Neutrophil (primary cell): ENCODE measurements at regions not wholly inside any gene's neighbourhood (a gene's known extent, or its start where the extent isn't known, plus 50 kb on each side); places are given as distances from the start of the nearest gene placed in this dataset.

Experiments
- H3K27ac ChIP-seq: fragments of 200-600 bp; sonication (generic); 2 replicates; pipeline ENCODE4 v1.5.1; 2016; ENCODE audit warnings: mild to moderate bottlenecking, moderate library complexity
- H3K27me3 ChIP-seq: fragments of 200-600 bp; sonication (generic); 2 replicates; pipeline ENCODE4 v1.6.0; 2016; ENCODE audit warnings: mild to moderate bottlenecking
- H3K36me3 ChIP-seq: fragments of 200-600 bp; sonication (generic); 2 replicates; pipeline ENCODE4 v1.5.1; 2017
- H3K4me1 ChIP-seq, 2 experiments: fragments of 200-600 bp in 1 of 2; sonication (generic) in 1 of 2; 1 replicate in 1 of 2; 2 replicates in 1 of 2; pipeline versions ENCODE4 v1.5.1 to v1.6.1; 2013 to 2016; ENCODE audit warnings: low read depth in 1 of 2, low read length in 1 of 2, mild to moderate bottlenecking in 1 of 2, moderate library complexity in 1 of 2; ENCODE audit not compliant: control insufficient read depth in 1 of 2, insufficient read depth in 1 of 2
- H3K4me3 ChIP-seq, 2 experiments: fragments of 200-600 bp in 1 of 2; sonication (generic) in 1 of 2; 1 replicate in 1 of 2; 2 replicates in 1 of 2; pipeline ENCODE4 v1.5.1; 2013 to 2016; ENCODE audit warnings: low read depth in 1 of 2, low read length in 1 of 2, mild to moderate bottlenecking in 1 of 2, moderate library complexity in 1 of 2
- H3K9me3 ChIP-seq: fragments of 200-600 bp; sonication (generic); 2 replicates; pipeline ENCODE4 v1.5.1; 2016
- TF ChIP-seq, protein P1 (sequence below): fragments of 200-600 bp; sonication (generic); IDR thresholded peaks from 2 replicates; pipeline ENCODE4 v1.5.1; 2016; ENCODE audit warnings: antibody characterized with exemption

DNA sequence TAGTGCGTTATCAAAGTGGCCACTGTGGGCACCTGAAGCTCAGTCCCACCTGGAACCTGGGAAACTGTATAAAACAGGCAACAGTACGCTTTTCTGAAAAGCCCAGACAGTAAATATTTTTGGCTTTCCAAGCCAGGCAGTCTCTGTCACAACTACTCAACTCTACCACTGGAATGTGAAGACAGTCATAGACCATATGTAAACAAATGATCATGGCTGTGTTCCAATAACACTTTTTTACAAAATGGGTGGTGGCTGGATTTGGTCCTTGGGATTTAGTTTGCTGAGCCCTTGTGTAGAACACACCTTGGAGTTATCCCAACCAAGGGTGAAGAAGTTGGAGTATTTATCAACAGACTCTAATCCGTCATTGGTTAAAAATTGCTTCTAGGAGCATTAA, 259.9 kb downstream of the SKIDA1 start:
- Histone ChIP-seq H3K4me3 (no peak overlapping the region), H3K4me1 (no peaks in the 10 kb centered on the region), H3K36me3 (no peaks in the 10 kb centered on the region), H3K27ac (no peak overlapping the region), H3K27me3 (no peaks in the 10 kb centered on the region), H3K9me3 (no peaks in the 10 kb centered on the region)
- TF ChIP-seq, protein P1, sequence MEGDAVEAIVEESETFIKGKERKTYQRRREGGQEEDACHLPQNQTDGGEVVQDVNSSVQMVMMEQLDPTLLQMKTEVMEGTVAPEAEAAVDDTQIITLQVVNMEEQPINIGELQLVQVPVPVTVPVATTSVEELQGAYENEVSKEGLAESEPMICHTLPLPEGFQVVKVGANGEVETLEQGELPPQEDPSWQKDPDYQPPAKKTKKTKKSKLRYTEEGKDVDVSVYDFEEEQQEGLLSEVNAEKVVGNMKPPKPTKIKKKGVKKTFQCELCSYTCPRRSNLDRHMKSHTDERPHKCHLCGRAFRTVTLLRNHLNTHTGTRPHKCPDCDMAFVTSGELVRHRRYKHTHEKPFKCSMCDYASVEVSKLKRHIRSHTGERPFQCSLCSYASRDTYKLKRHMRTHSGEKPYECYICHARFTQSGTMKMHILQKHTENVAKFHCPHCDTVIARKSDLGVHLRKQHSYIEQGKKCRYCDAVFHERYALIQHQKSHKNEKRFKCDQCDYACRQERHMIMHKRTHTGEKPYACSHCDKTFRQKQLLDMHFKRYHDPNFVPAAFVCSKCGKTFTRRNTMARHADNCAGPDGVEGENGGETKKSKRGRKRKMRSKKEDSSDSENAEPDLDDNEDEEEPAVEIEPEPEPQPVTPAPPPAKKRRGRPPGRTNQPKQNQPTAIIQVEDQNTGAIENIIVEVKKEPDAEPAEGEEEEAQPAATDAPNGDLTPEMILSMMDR = no peak

DNA sequence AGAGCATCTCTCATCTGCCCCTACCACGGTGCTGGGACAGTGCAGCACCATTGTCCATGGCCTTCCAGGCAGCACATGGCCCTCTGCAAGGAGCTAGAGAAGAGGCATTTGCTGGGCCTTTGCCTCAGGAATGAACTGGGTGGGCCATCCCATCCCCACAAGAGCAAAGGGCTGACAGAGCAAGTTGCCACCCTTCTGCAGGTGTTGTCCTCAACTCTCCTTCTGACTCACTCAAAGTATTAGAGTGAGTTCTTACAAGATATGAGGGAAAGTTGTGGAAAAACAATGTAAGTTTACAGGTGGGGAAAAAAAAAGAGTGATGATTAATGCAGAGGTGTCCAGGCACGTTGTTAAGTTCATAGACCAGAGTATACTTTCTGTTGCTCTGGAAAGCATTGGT, 261.2 kb downstream of the SKIDA1 start:
- TF ChIP-seq, protein P1 = no peak
- Histone ChIP-seq H3K27me3 (no peaks in the 10 kb centered on the region), H3K4me3 (no peak overlapping the region), H3K36me3 (no peaks in the 10 kb centered on the region), H3K9me3 (no peaks in the 10 kb centered on the region), H3K27ac (no peak overlapping the region), H3K4me1 (peaks cover 0 to 5% of the 10 kb centered on the region in 2 experiments)

DNA sequence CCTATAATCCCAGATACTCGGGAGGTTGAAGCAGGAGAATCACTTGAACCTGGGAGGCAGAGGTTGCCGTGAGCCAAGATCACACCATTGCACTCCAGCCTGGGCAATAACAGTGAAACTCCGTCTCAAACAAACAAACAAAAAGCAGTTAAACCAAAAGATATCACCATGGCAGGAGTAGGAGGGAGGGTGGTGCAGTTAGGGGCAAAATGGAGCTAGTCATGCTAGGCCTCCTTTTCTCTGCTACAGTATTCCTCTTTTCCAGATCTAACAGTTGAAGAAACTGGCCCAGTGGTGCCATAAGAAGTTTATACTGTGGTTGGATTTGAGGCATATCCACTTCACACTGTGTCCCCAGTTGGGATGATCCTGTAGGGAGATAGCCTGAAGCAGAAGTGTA, 261.6 kb downstream of the SKIDA1 start:
- Histone ChIP-seq H3K27ac (no peak overlapping the region), H3K4me1 (peaks cover 0 to 8% of the 10 kb centered on the region in 2 experiments), H3K9me3 (no peaks in the 10 kb centered on the region), H3K4me3 (no peak overlapping the region), H3K36me3 (no peaks in the 10 kb centered on the region), H3K27me3 (no peaks in the 10 kb centered on the region)
- TF ChIP-seq, protein P1 = no peak

DNA sequence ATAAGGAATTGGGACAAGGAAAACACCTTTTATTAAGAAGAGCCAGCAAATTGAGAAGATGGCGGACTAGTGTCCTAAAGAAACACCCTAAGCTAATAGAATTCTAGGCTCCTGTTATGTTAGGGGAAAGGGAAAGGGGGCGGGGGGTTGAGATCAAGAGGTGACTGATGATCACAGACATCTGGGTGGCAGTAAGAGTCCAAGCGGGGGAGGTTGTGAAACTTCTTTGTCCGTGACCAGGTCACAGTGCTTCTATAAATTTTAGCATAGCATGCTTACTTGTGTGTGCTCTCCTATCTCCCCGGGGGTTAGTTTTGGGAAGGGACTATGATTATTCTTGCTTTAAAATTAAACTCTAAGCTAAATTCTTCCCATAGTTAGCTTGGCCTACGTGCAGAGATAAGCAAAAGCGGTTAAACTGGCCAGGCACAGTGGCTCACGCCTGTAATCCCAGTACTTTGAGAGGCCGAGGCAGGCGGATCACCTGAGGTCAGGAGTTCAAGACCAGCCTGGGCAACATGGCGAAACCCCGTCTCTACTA, 262.1 kb downstream of the SKIDA1 start:
- TF ChIP-seq, protein P1 = no peak
- Histone ChIP-seq H3K36me3 (no peaks in the 10 kb centered on the region), H3K4me3 (no peak overlapping the region), H3K27ac (no peak overlapping the region), H3K27me3 (no peaks in the 10 kb centered on the region), H3K9me3 (no peaks in the 10 kb centered on the region), H3K4me1 (peaks cover 0 to 8% of the 10 kb centered on the region in 2 experiments)

DNA sequence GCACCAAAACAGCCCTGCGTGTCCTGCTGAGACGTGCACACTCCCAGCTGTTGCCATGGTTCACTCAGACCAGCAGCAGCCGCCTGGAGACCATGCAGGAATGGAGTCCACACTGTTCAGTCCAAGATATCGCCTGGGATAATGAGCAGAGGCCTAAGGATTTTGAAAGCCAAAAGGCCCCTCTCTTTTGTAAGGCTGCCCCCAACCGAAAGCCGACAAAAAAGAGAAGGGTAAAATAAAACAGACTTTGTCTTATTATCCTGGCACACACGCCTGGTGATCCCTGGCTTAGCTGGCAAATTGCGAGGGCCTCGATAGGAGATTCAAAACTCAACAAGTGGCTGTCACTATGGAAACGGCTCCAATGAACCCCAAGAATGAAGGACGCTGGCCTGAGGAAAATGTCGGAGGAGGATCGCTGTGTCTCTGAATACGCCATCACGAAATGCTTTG, 263.6 kb downstream of the SKIDA1 start:
- Histone ChIP-seq H3K4me1 (peaks cover 0 to 8% of the 10 kb centered on the region in 2 experiments), H3K36me3 (no peaks in the 10 kb centered on the region), H3K4me3 (no peak overlapping the region), H3K9me3 (no peaks in the 10 kb centered on the region), H3K27ac (no peak overlapping the region), H3K27me3 (no peaks in the 10 kb centered on the region)
- TF ChIP-seq, protein P1 = no peak
